Right atrium auricular region (tissue), 2 donors: ENCODE measurements at regions not wholly inside any gene's neighbourhood (a gene's known extent, or its start where the extent isn't known, plus 50 kb on each side); places are given as distances from the start of the nearest gene placed in this dataset.
"Not testable (repeated sequence)": the region's sequence is repeated elsewhere in the genome, so short reads cannot be mapped to it uniquely, and the experiment has no call there.

Experiments used
- DNase-seq: peaks from one replicate; pipeline ENCODE4 v3.0.0-alpha.2; 2019; ENCODE audit warnings: low spot score
- H3K27ac ChIP-seq, 2 donors: fragments of 200-600 bp; sonication (generic); 1 replicate in 1 of 2; 2 replicates in 1 of 2; pipeline ENCODE4 v1.5.1; 2016 to 2019
- H3K27me3 ChIP-seq, 2 donors: fragments of 200-600 bp; sonication (generic); one replicate each; pipeline versions ENCODE4 v1.5.1 to v1.6.0; 2017 to 2019
- H3K36me3 ChIP-seq: fragments of 200-600 bp; sonication (generic); one replicate; pipeline ENCODE4 v1.5.1; 2016
- H3K4me1 ChIP-seq, 2 donors: fragments of 200-600 bp; sonication (generic); one replicate each; pipeline versions ENCODE4 v1.5.1 to v1.6.0; 2017 to 2019
- H3K4me3 ChIP-seq, 2 donors: fragments of 200-600 bp; sonication (generic); 1 replicate in 1 of 2; 2 replicates in 1 of 2; pipeline ENCODE4 v1.5.1; 2017 to 2019; ENCODE audit warnings: mild to moderate bottlenecking in 1 of 2, moderate library complexity in 1 of 2
- H3K9me3 ChIP-seq, 2 donors: fragments of 200-600 bp; sonication (generic); one replicate each; pipeline ENCODE4 v1.5.1; 2019
- CTCF ChIP-seq, 2 donors: fragments of 200-600 bp; sonication (generic); IDR thresholded peaks; one replicate each; pipeline ENCODE4 v1.5.1; 2019; ENCODE audit warnings: antibody characterized with exemption in 2 of 2

DNA sequence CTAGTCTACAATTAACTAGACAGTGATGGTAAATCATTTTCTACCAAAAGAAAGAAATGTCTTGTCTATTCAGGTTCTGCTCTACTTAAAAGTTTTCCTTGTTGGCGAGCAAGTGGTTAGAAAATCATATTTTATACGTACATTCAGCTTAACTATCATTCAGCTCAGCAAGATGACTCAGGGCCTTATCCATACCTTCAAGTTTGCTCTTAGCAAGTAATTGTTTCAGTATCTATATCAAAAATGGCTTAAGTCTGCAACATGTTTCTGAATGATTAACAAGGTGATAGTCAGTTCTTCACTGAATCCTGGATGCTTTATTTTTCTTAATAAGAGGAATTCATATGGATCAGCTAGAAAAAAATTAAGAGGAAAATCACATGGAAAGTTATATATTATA lies 90.8 kb upstream of the TP53BP2 start:
- not testable (repeated sequence) for H3K27ac ChIP-seq, DNase-seq

DNA sequence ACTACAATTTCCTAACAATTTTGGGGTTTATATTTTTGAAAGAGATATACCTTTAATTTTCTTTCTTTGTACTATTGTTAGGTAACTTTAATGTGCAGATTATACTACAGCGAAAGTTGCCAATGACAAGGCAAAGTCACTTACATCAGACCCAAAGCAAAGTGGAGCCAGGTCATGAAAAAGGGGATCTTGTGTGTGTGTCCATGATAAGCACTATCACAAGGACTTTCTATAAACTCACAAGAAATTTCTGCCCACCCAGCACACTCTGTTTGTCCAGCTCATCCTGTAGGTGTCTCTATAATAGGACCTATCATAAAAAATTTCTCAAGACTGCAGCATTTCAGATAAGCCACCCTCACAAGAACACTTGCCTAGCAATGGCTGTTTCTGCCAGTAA lies 85.7 kb upstream of the TP53BP2 start:
- H3K27ac ChIP-seq, H3K4me1 ChIP-seq, H3K27me3 ChIP-seq, H3K4me3 ChIP-seq, H3K9me3 ChIP-seq, DNase-seq, H3K36me3 ChIP-seq: not testable (repeated sequence)

More for the DNA sequence above, 90.8 kb upstream of the TP53BP2 start:
- H3K36me3 ChIP-seq, H3K4me1 ChIP-seq, H3K27me3 ChIP-seq, H3K4me3 ChIP-seq, H3K9me3 ChIP-seq: not testable (repeated sequence)

- H3K9me3 ChIP-seq, H3K4me3 ChIP-seq, H3K27me3 ChIP-seq, H3K36me3 ChIP-seq, H3K4me1 ChIP-seq, H3K27ac ChIP-seq, DNase-seq: not testable (repeated sequence)
- peak in 1 of 2 donors; percentile 43 for TF ChIP-seq CTCF (IDR thresholded peaks at IDR 0.05)
Measured at GRCh38 chr1:223920805-223921204, 75.1 kb upstream of the TP53BP2 start.

DNA sequence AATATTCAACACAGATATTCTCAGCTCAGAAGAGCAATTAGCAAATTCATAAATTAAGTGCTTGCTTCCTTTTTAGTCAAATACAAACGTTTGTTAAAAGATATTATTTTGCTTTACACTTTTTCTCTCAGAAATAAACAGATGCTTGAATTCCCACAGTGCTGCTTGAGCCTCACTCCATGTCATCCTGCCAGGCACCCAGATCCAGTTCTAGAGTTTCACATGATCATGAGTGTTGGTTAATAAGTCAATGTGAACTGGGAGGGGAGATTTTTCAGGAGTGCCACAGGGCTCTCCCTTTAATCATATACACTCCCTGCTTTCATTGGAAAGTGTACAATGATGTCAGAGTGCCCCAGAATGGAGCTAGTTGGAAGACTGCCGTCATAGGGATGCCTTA lies 69.7 kb upstream of the TP53BP2 start:
- H3K4me1 ChIP-seq, H3K27me3 ChIP-seq, DNase-seq, H3K4me3 ChIP-seq, H3K36me3 ChIP-seq, H3K9me3 ChIP-seq, H3K27ac ChIP-seq: not testable (repeated sequence)

GRCh38 chr1:223913715-223914114 lies 68.0 kb upstream of the TP53BP2 start:
- not testable (repeated sequence) for H3K27me3 ChIP-seq, H3K4me3 ChIP-seq, DNase-seq, H3K4me1 ChIP-seq, H3K36me3 ChIP-seq, H3K9me3 ChIP-seq, H3K27ac ChIP-seq

DNA sequence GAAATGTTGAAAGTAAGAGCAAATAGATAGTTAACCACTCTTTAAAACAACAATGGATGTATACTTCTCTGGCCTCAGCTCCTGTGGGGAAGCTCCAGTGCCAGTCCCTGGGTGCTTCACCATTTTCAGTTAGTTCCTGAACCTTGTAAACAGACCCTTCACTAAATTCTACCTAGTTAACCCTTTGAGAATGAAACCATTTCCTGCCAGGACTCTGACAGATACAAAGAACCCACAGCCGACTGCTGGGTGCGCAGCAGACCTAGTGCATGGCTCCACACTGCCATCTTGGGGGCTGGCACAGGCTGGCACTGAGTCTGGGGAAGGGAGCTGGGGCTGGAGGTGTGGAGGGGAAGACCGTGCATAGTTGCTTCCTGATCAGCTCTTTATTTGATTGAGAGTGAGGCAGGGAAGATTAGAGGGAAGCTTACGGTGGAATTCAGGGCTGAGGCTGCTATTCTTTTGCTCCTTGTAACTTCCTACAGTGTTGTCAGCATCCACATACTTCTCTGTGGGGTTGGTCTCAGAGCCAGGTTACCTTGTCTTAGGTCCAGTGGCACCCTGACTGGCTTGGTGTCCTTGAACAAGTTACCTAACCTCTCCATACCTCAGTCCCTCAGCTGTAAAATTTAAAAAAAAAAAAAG lies 62.3 kb upstream of the TP53BP2 start:
- H3K36me3 ChIP-seq, DNase-seq, H3K4me1 ChIP-seq, H3K9me3 ChIP-seq, H3K27ac ChIP-seq, H3K4me3 ChIP-seq, H3K27me3 ChIP-seq: not testable (repeated sequence)
- TF ChIP-seq CTCF (IDR thresholded peaks at IDR 0.05): peak; percentile 17 to 56

DNA sequence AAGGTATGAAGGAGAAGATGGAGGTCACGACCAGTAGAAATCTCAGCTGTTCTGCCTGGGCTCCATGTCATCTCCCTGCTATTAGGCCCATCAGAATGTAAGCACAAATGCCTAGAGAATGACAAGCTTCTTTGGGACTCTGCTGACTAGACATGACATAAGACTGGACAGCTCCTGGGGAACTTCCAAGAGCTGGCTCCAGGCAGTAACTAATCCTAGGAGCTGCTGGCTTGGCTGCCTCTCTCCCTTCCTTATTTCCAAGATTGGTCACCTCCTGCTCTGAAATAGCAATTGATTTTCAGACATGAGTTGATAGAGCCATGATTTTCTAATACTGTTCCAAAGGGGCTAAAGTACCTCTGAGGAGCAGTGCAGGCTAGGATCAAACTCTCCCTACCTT lies 57.5 kb upstream of the TP53BP2 start:
- not testable (repeated sequence) for H3K27me3 ChIP-seq, H3K4me1 ChIP-seq, H3K9me3 ChIP-seq, DNase-seq, H3K36me3 ChIP-seq, H3K27ac ChIP-seq, H3K4me3 ChIP-seq

DNA sequence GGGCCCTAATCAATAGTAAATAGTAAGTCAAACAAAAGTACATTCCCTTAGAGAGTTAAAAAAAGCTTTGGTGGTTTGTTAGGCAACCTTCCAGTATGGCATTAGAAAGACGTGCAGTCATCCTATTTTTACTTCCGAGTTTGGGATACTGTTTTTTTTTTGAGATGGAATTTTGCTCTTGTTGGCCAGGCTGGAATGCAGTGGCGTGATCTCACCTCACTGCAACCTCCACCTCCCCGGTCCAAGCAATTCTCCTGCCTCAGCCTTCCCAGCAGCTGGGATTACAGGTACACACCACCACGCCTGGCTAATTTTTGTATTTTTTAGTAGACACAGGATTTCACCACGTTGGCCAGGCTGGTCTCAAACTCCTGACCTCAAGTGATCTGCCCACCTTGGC lies 54.0 kb upstream of the TP53BP2 start:
- not testable (repeated sequence) for H3K27me3 ChIP-seq, H3K9me3 ChIP-seq, H3K4me3 ChIP-seq, H3K27ac ChIP-seq, DNase-seq, H3K36me3 ChIP-seq, H3K4me1 ChIP-seq

DNA sequence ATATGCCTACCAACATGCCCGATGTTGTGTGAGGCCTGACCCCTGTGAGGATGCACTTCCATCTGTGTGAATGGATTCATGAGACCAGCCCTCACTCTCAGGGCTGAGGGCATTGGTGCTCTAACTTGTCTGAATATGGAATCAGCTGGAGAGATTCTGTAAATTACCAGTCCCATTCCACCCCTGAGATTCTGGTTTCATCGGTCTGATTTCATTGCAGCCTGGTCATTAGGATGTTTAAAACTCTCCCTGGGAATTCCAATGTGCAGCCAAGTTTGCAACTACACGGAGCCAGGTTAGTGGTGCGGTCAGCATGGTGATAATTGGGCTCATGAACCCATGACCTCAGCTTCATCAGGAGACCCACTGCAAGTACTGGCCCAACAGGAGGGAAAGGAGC lies 51.4 kb upstream of the TP53BP2 start:
- H3K36me3 ChIP-seq, H3K27ac ChIP-seq, H3K27me3 ChIP-seq, H3K4me1 ChIP-seq, H3K4me3 ChIP-seq, DNase-seq, H3K9me3 ChIP-seq: not testable (repeated sequence)

- DNase-seq, H3K36me3 ChIP-seq, H3K27me3 ChIP-seq, H3K4me3 ChIP-seq, H3K4me1 ChIP-seq, H3K27ac ChIP-seq, H3K9me3 ChIP-seq: not testable (repeated sequence)
Measured at GRCh38 chr1:223895950-223896349, 50.2 kb upstream of the TP53BP2 start.
